GM21619 (cell line): ENCODE measurements at regions not wholly inside any gene's neighbourhood (a gene's known extent, or its start where the extent isn't known, plus 50 kb on each side); places are given as distances from the start of the nearest gene placed in this dataset.
"Not testable (repeated sequence)": the region's sequence is repeated elsewhere in the genome, so short reads cannot be mapped to it uniquely, and the experiment has no call there.

Experiments used
- ATAC-seq: cut with Tn5 transposase; IDR thresholded peaks from one replicate; pipeline ENCODE4 v1.9.1; 2021; ENCODE audit not compliant: unreplicated experiment

GRCh38 chr2:67567886-67568285 is 170.8 kb downstream of the ETAA1 start:
- ATAC-seq, result no peak

GRCh38 chr2:67570611-67571010 is 173.5 kb downstream of the ETAA1 start:
- ATAC-seq, result no peak

- no peak for ATAC-seq
Observed at GRCh38 chr2:67571785-67572718, 174.9 kb downstream of the ETAA1 start.

- no peak for ATAC-seq
Observed at GRCh38 chr2:67572721-67573435, 175.7 kb downstream of the ETAA1 start.

GRCh38 chr2:67574230-67574629 is 177.1 kb downstream of the ETAA1 start:
- ATAC-seq, result no peak

- ATAC-seq, result no peak
Observed at GRCh38 chr2:67576226-67576625, 179.1 kb downstream of the ETAA1 start.

- ATAC-seq, result no peak
Observed at GRCh38 chr2:67576991-67577390, 179.9 kb downstream of the ETAA1 start.

GRCh38 chr2:67579216-67579615 is 182.1 kb downstream of the ETAA1 start:
- no peak for ATAC-seq

- ATAC-seq, result no peak
Observed at GRCh38 chr2:67579806-67580205, 182.7 kb downstream of the ETAA1 start.

- no peak for ATAC-seq
Observed at GRCh38 chr2:67581751-67582150, 184.6 kb downstream of the ETAA1 start.

GRCh38 chr2:67583185-67583584 is 186.1 kb downstream of the ETAA1 start:
- ATAC-seq, result no peak

- ATAC-seq, result no peak
Observed at GRCh38 chr2:67585400-67585799, 188.3 kb downstream of the ETAA1 start.

GRCh38 chr2:67589121-67589520 is 192.0 kb downstream of the ETAA1 start:
- ATAC-seq, result not testable (repeated sequence)

- not testable (repeated sequence) for ATAC-seq
Observed at GRCh38 chr2:67594522-67594921, 197.4 kb downstream of the ETAA1 start.

- ATAC-seq, result no peak
Observed at GRCh38 chr2:67596871-67597270, 199.7 kb downstream of the ETAA1 start.

GRCh38 chr2:67599561-67599960 is 202.4 kb downstream of the ETAA1 start:
- no peak for ATAC-seq

- ATAC-seq, result no peak
Observed at GRCh38 chr2:67600222-67600871, 203.2 kb downstream of the ETAA1 start.

- no peak for ATAC-seq
Observed at GRCh38 chr2:67600946-67601345, 203.8 kb downstream of the ETAA1 start.

- ATAC-seq, result no peak
Observed at GRCh38 chr2:67604360-67604759, 207.2 kb downstream of the ETAA1 start.

- no peak for ATAC-seq
Observed at GRCh38 chr2:67612576-67613042, 215.5 kb downstream of the ETAA1 start.

- no peak for ATAC-seq
Observed at GRCh38 chr2:67613227-67613626, 216.1 kb downstream of the ETAA1 start.
